HFF-Myc (cell line): ENCODE measurements at regions not wholly inside any gene's neighbourhood (a gene's known extent, or its start where the extent isn't known, plus 50 kb on each side); places are given as distances from the start of the nearest gene placed in this dataset.

ENCODE experiments used
- DNase-seq: peaks from one replicate; pipeline ENCODE4 v3.0.0-alpha.2; 2011; ENCODE audit warnings: low read depth; ENCODE audit errors: extremely low read depth
- H3K4me3 ChIP-seq: replicated peaks from 2 replicates; pipeline ENCODE4 v1.5.1; 2011; ENCODE audit warnings: low read depth, mild to moderate bottlenecking, control low read depth, low read length
- TF ChIP-seq, protein P1 (sequence below): IDR thresholded peaks from 2 replicates; pipeline ENCODE4 v1.5.1; 2012; ENCODE audit warnings: mild to moderate bottlenecking, low read depth, low read length, control low read depth; ENCODE audit errors: missing control alignments

DNA sequence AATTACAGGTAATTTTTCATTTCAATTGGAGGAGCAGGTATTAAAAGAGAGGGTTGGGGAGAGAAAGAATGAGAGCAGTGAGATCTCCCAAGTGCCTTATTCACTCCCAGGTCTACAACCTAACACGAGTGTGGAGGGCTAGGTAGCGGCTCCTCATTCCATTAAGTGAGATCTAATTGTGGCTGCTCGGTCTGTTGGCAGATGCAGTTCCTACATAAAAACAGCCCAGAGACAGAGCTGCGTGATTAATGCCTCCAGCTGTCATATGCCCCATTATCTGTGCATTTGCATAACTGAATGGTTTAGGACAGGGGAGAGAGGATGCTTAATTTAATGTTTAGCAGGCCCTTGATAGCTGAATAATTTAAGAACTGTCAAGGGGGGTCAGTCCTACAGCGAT lies 100.5 kb downstream of the PSAT1 start:
- TF ChIP-seq, protein P1, sequence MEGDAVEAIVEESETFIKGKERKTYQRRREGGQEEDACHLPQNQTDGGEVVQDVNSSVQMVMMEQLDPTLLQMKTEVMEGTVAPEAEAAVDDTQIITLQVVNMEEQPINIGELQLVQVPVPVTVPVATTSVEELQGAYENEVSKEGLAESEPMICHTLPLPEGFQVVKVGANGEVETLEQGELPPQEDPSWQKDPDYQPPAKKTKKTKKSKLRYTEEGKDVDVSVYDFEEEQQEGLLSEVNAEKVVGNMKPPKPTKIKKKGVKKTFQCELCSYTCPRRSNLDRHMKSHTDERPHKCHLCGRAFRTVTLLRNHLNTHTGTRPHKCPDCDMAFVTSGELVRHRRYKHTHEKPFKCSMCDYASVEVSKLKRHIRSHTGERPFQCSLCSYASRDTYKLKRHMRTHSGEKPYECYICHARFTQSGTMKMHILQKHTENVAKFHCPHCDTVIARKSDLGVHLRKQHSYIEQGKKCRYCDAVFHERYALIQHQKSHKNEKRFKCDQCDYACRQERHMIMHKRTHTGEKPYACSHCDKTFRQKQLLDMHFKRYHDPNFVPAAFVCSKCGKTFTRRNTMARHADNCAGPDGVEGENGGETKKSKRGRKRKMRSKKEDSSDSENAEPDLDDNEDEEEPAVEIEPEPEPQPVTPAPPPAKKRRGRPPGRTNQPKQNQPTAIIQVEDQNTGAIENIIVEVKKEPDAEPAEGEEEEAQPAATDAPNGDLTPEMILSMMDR: no peak
- no peak overlapping the region for H3K4me3 ChIP-seq
- DNase-seq: no peak

DNA sequence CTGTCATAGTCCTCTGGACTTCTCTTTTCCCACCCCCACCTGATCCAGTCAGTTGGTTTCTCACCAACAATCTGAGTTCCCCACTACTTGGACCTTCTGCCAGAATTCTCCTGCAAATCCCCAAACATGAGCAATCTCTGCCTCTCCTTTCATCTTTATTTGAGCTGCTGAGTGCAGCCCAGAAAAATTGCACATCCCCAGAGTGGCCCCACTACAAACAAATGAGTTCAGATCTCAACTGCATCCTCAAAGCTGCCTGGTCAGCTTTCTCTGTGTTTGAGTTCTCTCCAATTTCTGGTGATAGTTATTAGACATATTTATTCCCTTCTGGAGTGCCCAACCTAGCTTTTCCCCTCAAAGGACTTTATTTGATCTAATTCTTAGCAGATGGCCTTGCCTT lies 102.2 kb downstream of the PSAT1 start:
- TF ChIP-seq, protein P1: no peak
- DNase-seq: no peak
- no peak overlapping the region for H3K4me3 ChIP-seq

DNA sequence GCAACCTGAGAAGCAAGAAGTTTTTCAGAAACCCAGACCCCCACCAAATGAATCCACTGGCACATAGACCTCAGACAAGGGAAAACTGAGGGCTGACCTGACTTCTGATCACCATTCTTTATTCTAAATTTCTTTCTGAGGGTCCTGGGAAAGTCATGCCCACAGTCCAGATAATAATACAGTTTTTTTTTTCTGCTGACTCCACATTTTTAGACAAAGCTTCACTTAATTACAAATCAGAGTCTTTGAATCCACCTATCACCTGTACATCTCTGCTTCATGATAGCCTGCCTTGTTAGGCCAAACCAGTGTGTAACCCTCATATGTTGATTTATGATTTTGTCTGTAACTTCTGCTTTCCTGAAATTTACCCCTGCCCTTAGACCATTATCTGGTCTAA lies 103.6 kb downstream of the PSAT1 start:
- no peak overlapping the region for H3K4me3 ChIP-seq
- no peak for DNase-seq
- TF ChIP-seq, protein P1: no peak

DNA sequence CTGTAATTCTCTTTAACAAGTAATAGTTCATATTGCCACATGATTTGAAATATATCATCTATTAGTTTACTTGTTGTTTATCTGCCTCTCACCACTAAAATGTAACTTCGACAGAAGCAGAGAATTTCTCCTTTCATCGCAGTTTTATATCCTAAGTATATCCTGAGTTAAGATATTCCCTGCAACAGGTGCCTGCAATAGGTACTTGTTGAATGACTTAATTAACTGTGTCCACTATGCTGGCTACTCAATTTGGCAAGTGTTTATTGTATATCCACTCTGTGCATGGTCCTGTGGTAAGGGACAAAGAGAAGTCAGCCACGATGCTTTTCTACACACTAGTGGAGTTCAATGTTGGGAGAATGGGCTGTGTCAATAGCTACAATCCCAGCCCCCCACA lies 108.5 kb downstream of the PSAT1 start:
- H3K4me3 ChIP-seq: no peak overlapping the region
- no peak for DNase-seq
- TF ChIP-seq, protein P1: no peak

DNA sequence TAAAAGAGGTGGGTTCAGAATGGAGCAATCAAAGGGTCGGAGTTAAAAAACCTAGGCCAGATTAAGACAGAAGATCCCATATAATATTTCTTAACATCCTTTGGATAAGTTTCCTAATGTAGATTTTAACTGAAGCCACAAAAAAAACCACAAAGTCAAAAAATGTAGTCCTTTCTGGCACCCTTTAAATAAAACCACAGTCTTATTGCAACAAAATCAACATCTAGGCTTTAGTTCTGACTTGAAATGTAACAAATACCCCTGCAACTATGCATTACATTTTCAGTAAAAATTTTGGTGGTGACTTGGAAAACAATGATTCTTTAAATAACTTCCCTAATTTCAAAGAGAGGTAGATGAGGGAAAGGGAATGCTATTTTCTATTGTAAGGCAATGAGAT lies 109.2 kb downstream of the PSAT1 start:
- no peak for DNase-seq
- TF ChIP-seq, protein P1: no peak
- H3K4me3 ChIP-seq: no peak overlapping the region

DNA sequence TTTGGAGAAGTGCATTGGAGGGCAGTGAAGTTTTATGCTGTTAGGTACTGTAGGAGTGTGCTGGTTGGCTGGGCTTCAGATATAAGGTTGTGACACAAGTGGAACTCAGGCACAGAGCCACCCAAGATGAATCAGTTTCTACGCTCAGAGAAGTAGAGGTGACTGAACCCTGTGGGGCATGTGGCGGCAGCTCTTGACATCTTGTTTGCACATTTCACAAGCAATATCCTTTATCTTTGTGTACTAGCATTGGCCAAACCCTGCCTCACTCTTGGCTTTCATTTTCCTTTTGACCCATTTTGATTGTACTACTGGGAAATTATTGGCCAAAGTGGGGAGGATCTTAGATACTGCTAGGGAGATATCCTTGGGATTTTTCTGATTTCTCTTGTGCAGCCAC lies 110.0 kb downstream of the PSAT1 start:
- DNase-seq: no peak
- H3K4me3 ChIP-seq: no peak overlapping the region
- TF ChIP-seq, protein P1: no peak

DNA sequence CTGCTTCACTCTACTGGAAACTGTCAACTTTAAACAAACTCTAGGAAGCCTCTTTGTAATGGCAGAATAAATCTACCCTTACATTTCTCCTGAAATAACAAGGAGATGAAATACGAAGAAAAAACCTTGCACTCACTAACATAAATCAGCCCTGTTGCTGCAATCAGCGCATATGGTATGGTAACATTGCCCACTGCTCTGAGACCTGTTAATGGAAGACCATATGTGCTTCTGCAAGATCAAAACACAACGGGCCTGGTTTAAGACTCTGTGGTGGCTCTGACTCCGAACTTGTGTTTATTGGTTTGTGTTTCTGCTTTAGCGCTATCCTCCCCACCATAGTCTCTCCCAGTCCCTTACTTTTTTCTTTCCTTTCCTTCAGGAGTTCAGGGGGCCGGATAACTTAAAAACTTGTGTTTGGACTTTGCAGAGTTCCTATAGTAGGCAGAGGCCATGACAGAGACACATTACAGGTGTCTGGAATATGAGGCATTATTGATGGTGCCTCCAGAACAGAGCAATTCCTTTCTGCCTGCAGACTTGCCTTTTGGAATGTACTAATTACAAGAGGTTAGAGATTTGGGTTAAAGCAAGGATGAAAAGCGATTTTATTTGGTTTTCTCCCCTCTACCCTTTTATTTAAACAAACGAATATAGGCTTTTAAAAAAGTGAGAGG lies 110.8 kb downstream of the PSAT1 start:
- H3K4me3 ChIP-seq: no peak overlapping the region
- no peak for DNase-seq
- TF ChIP-seq, protein P1: no peak
